ENCODE measurements at regions not wholly inside any gene's neighbourhood (a gene's known extent, or its start where the extent isn't known, plus 50 kb on each side); places are given as distances from the start of the nearest gene placed in this dataset.

GRCh38 chr16:80079072-80079471 lies 461.7 kb upstream of the DYNLRB2 start:
- no peaks in the 10 kb centered on the region for H3K27me3 ChIP-seq (replicated peaks; ENCODE audit: insufficient read depth)
- WGBS, result 43% methylated on average over 3 of the region's 3 CpGs
- TF ChIP-seq, protein P1, sequence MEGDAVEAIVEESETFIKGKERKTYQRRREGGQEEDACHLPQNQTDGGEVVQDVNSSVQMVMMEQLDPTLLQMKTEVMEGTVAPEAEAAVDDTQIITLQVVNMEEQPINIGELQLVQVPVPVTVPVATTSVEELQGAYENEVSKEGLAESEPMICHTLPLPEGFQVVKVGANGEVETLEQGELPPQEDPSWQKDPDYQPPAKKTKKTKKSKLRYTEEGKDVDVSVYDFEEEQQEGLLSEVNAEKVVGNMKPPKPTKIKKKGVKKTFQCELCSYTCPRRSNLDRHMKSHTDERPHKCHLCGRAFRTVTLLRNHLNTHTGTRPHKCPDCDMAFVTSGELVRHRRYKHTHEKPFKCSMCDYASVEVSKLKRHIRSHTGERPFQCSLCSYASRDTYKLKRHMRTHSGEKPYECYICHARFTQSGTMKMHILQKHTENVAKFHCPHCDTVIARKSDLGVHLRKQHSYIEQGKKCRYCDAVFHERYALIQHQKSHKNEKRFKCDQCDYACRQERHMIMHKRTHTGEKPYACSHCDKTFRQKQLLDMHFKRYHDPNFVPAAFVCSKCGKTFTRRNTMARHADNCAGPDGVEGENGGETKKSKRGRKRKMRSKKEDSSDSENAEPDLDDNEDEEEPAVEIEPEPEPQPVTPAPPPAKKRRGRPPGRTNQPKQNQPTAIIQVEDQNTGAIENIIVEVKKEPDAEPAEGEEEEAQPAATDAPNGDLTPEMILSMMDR (IDR thresholded peaks at IDR 0.05), result no peak
- TF ChIP-seq POLR2A (IDR thresholded peaks at IDR 0.05), result no peak
- no peak for TF ChIP-seq POLR2AphosphoS5 (IDR thresholded peaks at IDR 0.05)
- no peak overlapping the region for H3K4me3 ChIP-seq
- intact Hi-C loops (cut with DNase I), result no loop called here
- H3K36me3 ChIP-seq, result no peaks in the 10 kb centered on the region
- no peaks in the 10 kb centered on the region for H3K4me1 ChIP-seq (replicated peaks)
- no peak overlapping the region for H3K27ac ChIP-seq
- no peak for DNase-seq (ENCODE audit: low spot score)
- no peaks in the 10 kb centered on the region for H3K9me3 ChIP-seq

GRCh38 chr16:80077696-80078095 lies 463.1 kb upstream of the DYNLRB2 start:
- Histone ChIP-seq H3K36me3 (no peaks in the 10 kb centered on the region), H3K27ac (no peak overlapping the region), H3K4me1 (replicated peaks) (no peaks in the 10 kb centered on the region), H3K27me3 (replicated peaks; ENCODE audit: insufficient read depth) (no peaks in the 10 kb centered on the region), H3K4me3 (no peak overlapping the region), H3K9me3 (no peaks in the 10 kb centered on the region)
- no peak for DNase-seq (ENCODE audit: low spot score)
- WGBS, result 71% methylated on average over 4 of the region's 4 CpGs
- intact Hi-C loops (cut with DNase I), result no loop called here
- no peak for TF ChIP-seq POLR2AphosphoS5 (IDR thresholded peaks at IDR 0.05)
- TF ChIP-seq, protein P1 (IDR thresholded peaks at IDR 0.05), result no peak
- no peak for TF ChIP-seq POLR2A (IDR thresholded peaks at IDR 0.05)

DNA sequence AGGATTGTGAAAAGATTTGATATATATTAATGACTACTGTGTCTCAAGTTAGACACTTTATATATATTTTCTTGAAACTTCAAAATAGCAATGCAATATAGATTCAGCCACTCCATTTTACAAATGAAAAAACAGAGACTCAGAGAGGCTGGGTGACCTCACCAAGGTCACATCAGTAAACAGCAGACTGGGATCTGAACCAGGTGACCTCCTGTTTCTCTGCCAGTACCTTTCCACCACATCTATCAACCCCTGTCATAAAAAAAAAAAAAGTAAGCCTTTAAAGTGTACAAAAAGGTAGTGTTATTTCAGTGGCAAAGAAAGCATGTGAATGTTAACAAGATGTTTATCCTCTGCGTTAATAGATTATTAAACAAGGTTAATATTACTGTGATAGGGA lies 466.5 kb upstream of the DYNLRB2 start:
- intact Hi-C loops (cut with DNase I), result no loop called here
- TF ChIP-seq, protein P1 (IDR thresholded peaks at IDR 0.05), result no peak
- no peak for TF ChIP-seq POLR2A (IDR thresholded peaks at IDR 0.05)
- no peak for TF ChIP-seq POLR2AphosphoS5 (IDR thresholded peaks at IDR 0.05)
- Histone ChIP-seq H3K4me3 (no peak overlapping the region), H3K36me3 (no peaks in the 10 kb centered on the region), H3K27ac (no peak overlapping the region), H3K4me1 (replicated peaks) (no peaks in the 10 kb centered on the region), H3K9me3 (no peaks in the 10 kb centered on the region), H3K27me3 (replicated peaks; ENCODE audit: insufficient read depth) (no peaks in the 10 kb centered on the region)
- 66% methylated on average over 1 of the region's 1 CpG for WGBS
- DNase-seq (ENCODE audit: low spot score), result no peak

DNA sequence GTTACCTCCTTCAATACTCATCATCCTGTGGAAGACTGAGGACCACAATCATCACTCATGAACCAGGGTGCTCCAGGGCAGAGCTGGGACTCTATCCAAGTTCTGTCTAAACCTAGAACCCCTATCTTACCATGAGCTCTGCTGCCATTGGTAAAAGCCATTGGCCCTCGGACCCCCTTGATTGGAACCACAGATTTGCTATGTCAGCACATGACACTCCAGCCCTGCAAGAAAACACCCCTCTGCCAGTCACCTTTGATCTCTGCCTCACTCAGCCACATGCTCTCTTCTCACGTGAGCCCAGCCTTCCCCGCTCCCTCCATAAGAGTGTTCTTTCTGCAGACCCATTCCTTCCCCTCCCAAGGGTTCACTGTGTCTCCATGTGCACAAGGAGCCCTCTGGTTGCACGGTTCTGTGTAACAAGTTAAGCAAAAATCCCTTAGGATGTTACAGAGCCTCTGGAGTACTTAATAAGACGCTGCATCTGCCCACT lies 468.8 kb upstream of the DYNLRB2 start:
- H3K27ac ChIP-seq, result no peak overlapping the region
- 84% methylated on average over 5 of the region's 5 CpGs for WGBS
- H3K36me3 ChIP-seq, result no peaks in the 10 kb centered on the region
- no peaks in the 10 kb centered on the region for H3K4me1 ChIP-seq (replicated peaks)
- H3K4me3 ChIP-seq, result no peak overlapping the region
- intact Hi-C loops (cut with DNase I), result no loop called here
- H3K27me3 ChIP-seq (replicated peaks; ENCODE audit: insufficient read depth), result no peaks in the 10 kb centered on the region
- no peak for TF ChIP-seq POLR2AphosphoS5 (IDR thresholded peaks at IDR 0.05)
- TF ChIP-seq, protein P1 (IDR thresholded peaks at IDR 0.05), result no peak
- no peak for TF ChIP-seq POLR2A (IDR thresholded peaks at IDR 0.05)
- H3K9me3 ChIP-seq, result no peaks in the 10 kb centered on the region
- no peak for DNase-seq (ENCODE audit: low spot score)

GRCh38 chr16:80066805-80067580 lies 466.5 kb upstream of the MAF start:
- DNase-seq (ENCODE audit: low spot score), result no peak
- Histone ChIP-seq H3K27me3 (replicated peaks; ENCODE audit: insufficient read depth) (no peaks in the 10 kb centered on the region), H3K36me3 (no peaks in the 10 kb centered on the region), H3K4me1 (replicated peaks) (no peaks in the 10 kb centered on the region), H3K9me3 (no peaks in the 10 kb centered on the region), H3K4me3 (no peak overlapping the region), H3K27ac (no peak overlapping the region)
- WGBS, result 59% methylated on average over 12 of the region's 12 CpGs
- TF ChIP-seq, protein P1 (IDR thresholded peaks at IDR 0.05), result no peak
- TF ChIP-seq POLR2AphosphoS5 (IDR thresholded peaks at IDR 0.05) (no peak), POLR2A (IDR thresholded peaks at IDR 0.05) (no peak)
- intact Hi-C loops (cut with DNase I), result no loop called here
